ENCODE measurements at regions not wholly inside any gene's neighbourhood (a gene's known extent, or its start where the extent isn't known, plus 50 kb on each side); places are given as distances from the start of the nearest gene placed in this dataset.
"Not testable (repeated sequence)": the region's sequence is repeated elsewhere in the genome, so short reads cannot be mapped to it uniquely, and the experiment has no call there.

DNA sequence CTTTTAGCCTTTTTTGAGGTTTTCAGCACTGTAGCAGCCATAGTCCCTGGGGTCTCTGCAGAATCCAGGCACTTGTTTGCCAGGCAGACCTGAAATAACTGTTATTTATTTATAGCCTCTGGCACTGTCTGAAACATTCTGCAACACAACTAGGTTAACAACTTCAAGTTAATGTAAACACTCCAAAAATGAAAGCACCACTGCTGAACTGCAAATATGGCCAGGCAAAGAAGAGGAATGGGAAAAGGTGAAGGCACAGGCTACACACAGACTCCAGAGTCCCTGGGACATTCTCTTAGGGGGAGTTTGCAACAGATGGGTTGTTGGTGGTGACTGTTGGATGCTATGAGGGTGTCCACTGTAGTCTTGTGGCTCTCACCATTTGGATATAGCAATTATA, 369.0 kb downstream of the MAT2B start:
- Mint-ChIP-seq H3K27ac (no peak overlapping the region), H3K4me3 (no peak overlapping the region), H3K9me3 (no peaks in the 10 kb centered on the region), H3K27me3 (ENCODE audit: insufficient read depth) (no peaks in the 10 kb centered on the region), H3K36me3 (ENCODE audit: low read depth) (no peaks in the 10 kb centered on the region), H3K4me1 (no peaks in the 10 kb centered on the region)
- DNase-seq: no peak
- no peak for TF ChIP-seq CTCF (conservative IDR thresholded peaks at IDR 0.05)
- H3K4me3 ChIP-seq (ENCODE audit: low read length): no peak overlapping the region
- no peaks in the 10 kb centered on the region for H3K27me3 ChIP-seq (ENCODE audit: control insufficient read depth, insufficient read depth, low read length, poor library complexity, severe bottlenecking)
- H3K4me1 ChIP-seq (ENCODE audit: control insufficient read depth, insufficient read depth, low read length): no peaks in the 10 kb centered on the region
- no peaks in the 10 kb centered on the region for H3K36me3 ChIP-seq (ENCODE audit: control insufficient read depth, insufficient read depth, low read length)
- H3K27ac ChIP-seq (ENCODE audit: low read depth, low read length): no peak overlapping the region
- no peak overlapping the region for H3K9ac ChIP-seq (ENCODE audit: extremely low read depth, low read length, poor library complexity, severe bottlenecking)
- H3K9me3 ChIP-seq (ENCODE audit: control insufficient read depth, low read length): no peaks in the 10 kb centered on the region

- not testable (repeated sequence) for H3K4me1 ChIP-seq (ENCODE audit: control insufficient read depth, insufficient read depth, low read length); H3K4me1 Mint-ChIP-seq; H3K27ac ChIP-seq (ENCODE audit: low read depth, low read length); H3K9me3 Mint-ChIP-seq; H3K27me3 Mint-ChIP-seq (ENCODE audit: insufficient read depth); DNase-seq; H3K27me3 ChIP-seq (ENCODE audit: control insufficient read depth, insufficient read depth, low read length, poor library complexity, severe bottlenecking); H3K27ac Mint-ChIP-seq; H3K9ac ChIP-seq (ENCODE audit: extremely low read depth, low read length, poor library complexity, severe bottlenecking); H3K9me3 ChIP-seq (ENCODE audit: control insufficient read depth, low read length); H3K36me3 ChIP-seq (ENCODE audit: control insufficient read depth, insufficient read depth, low read length); H3K4me3 Mint-ChIP-seq; H3K36me3 Mint-ChIP-seq (ENCODE audit: low read depth); H3K4me3 ChIP-seq (ENCODE audit: low read length)
- WGBS, 2 experiments (ENCODE audit: insufficient coverage in 1 of 2, insufficient read length in 1 of 2): 90 to 100% methylated on average over 2 to 3 of the region's 3 CpGs
Measured at GRCh38 chr5:163874912-163875311, 369.5 kb downstream of the MAT2B start.

- H3K9me3 Mint-ChIP-seq: no peaks in the 10 kb centered on the region
Measured at GRCh38 chr5:163877865-163878264, 372.4 kb downstream of the MAT2B start.

More at GRCh38 chr5:163877865-163878264, 372.4 kb downstream of the MAT2B start:
- no peaks in the 10 kb centered on the region for H3K9me3 ChIP-seq (ENCODE audit: control insufficient read depth, low read length)
- H3K27ac ChIP-seq (ENCODE audit: low read depth, low read length): no peak overlapping the region
- Mint-ChIP-seq H3K4me1 (no peaks in the 10 kb centered on the region), H3K4me3 (no peak overlapping the region), H3K27me3 (ENCODE audit: insufficient read depth) (no peaks in the 10 kb centered on the region), H3K36me3 (ENCODE audit: low read depth) (no peaks in the 10 kb centered on the region), H3K27ac (no peak overlapping the region)
- no peaks in the 10 kb centered on the region for H3K27me3 ChIP-seq (ENCODE audit: control insufficient read depth, insufficient read depth, low read length, poor library complexity, severe bottlenecking)
- no peaks in the 10 kb centered on the region for H3K36me3 ChIP-seq (ENCODE audit: control insufficient read depth, insufficient read depth, low read length)
- H3K4me3 ChIP-seq (ENCODE audit: low read length): no peak overlapping the region
- 100% methylated on average over 1 of the region's 1 CpG for WGBS, 2 experiments (ENCODE audit: insufficient coverage in 1 of 2, insufficient read length in 1 of 2)
- H3K9ac ChIP-seq (ENCODE audit: extremely low read depth, low read length, poor library complexity, severe bottlenecking): no peak overlapping the region
- DNase-seq: no peak
- H3K4me1 ChIP-seq (ENCODE audit: control insufficient read depth, insufficient read depth, low read length): no peaks in the 10 kb centered on the region
- TF ChIP-seq CTCF (conservative IDR thresholded peaks at IDR 0.05): no peak

All from endodermal cell (in vitro differentiated cells).